ENCODE measurements at regions not wholly inside any gene's neighbourhood (a gene's known extent, or its start where the extent isn't known, plus 50 kb on each side); places are given as distances from the start of the nearest gene placed in this dataset.

GRCh38 chr6:147833607-147834006 lies 325.1 kb downstream of the SAMD5 start:
- Histone ChIP-seq H3K9me3 (ENCODE audit: control insufficient read depth in 1 of 2, insufficient read depth in 1 of 2, low read depth in 1 of 2, low read length in 2 of 2) (no peaks in the 10 kb centered on the region), H3K36me3 (ENCODE audit: control insufficient read depth in 1 of 2, insufficient read depth in 2 of 2, low read length in 2 of 2) (no peaks in the 10 kb centered on the region), H3K4me1 (ENCODE audit: control insufficient read depth in 1 of 2, insufficient read depth in 2 of 2, low read length in 2 of 2) (no peaks in the 10 kb centered on the region), H3K27ac (ENCODE audit: low read depth, low read length) (no peak overlapping the region), H3K9me2 (ENCODE audit: insufficient read depth) (no peaks in the 10 kb centered on the region), H2AFZ (ENCODE audit: low read depth, low read length, poor library complexity, severe bottlenecking) (no peak overlapping the region), H3K27me3 (ENCODE audit: insufficient read depth, low read length) (no peaks in the 10 kb centered on the region), H3K9ac (ENCODE audit: low read length) (no peak overlapping the region), H3K4me2 (ENCODE audit: low read length) (no peak overlapping the region), H3K79me2 (ENCODE audit: insufficient read depth, low read length) (no peaks in the 10 kb centered on the region), H3K4me3 (replicated peaks in 1 of 2; ENCODE audit: low read depth in 1 of 2, low read length in 2 of 2) (no peak overlapping the region), H4K20me1 (ENCODE audit: insufficient read depth) (no peaks in the 10 kb centered on the region)
- BruUV-seq (replicated peaks) = no TSS peak
- ChIA-PET POLR2A (no interaction called here), CTCF (no interaction called here), RAD21 (ENCODE audit: low non-redundant PET in 1 of 2, low total read pairs in 2 of 2, uncharacterized antibody in 2 of 2, unreplicated experiment in 2 of 2) (no interaction called here)
- intact Hi-C loops (cut with micrococcal nuclease) = no loop called here
- ATAC-seq (no peak), DNase-seq (ENCODE audit: low read depth, low spot score) (no peak)
- TF ChIP-seq JUND (IDR thresholded peaks at IDR 0.05) (no peak), ATF3 (IDR thresholded peaks at IDR 0.05) (no peak), EZH2phosphoT487 (IDR thresholded peaks at IDR 0.05; ENCODE audit: borderline replicate concordance) (no peak), YY1 (IDR thresholded peaks at IDR 0.05; ENCODE audit: extremely low read depth, insufficient replicate concordance, low read depth, low read length) (no peak), POLR2AphosphoS5 (IDR thresholded peaks at IDR 0.05; ENCODE audit: low read depth, low read length) (no peak), ZBTB33 (IDR thresholded peaks at IDR 0.05; ENCODE audit: extremely low read depth, insufficient replicate concordance, low read length) (no peak), TCF7L2 (IDR thresholded peaks at IDR 0.05; ENCODE audit: borderline replicate concordance, extremely low read depth, insufficient read depth, insufficient read length) (no peak), SP1 (IDR thresholded peaks at IDR 0.05; ENCODE audit: low read depth) (no peak), EGR1 (IDR thresholded peaks at IDR 0.05; ENCODE audit: low read depth) (no peak), POLR2A (IDR thresholded peaks at IDR 0.05; ENCODE audit: borderline replicate concordance, extremely low read depth, insufficient read depth, insufficient read length) (no peak), CBX3 (IDR thresholded peaks at IDR 0.05; ENCODE audit: low read depth) (no peak), SRF (IDR thresholded peaks at IDR 0.05; ENCODE audit: low read depth) (no peak)
